Panc1 (cell line): ENCODE measurements at regions not wholly inside any gene's neighbourhood (a gene's known extent, or its start where the extent isn't known, plus 50 kb on each side); places are given as distances from the start of the nearest gene placed in this dataset.

Experiments used
- ATAC-seq: fragments of 200-7000 bp; cut with Tn5 transposase; 2 replicates; pipeline ENCODE4 v1.9.1; 2020; ENCODE audit warnings: mild to moderate bottlenecking, moderate library complexity
- BruUV-seq: library from RNA; stranded (reverse); fragments of 400-500 nt; replicated peaks from 2 replicates; lab custom pipeline; 2021; lab: Mats Ljungman, UMichigan
- CTCF ChIA-PET: fragments of 300-600 bp; sonication (Branson Sonifier 250); formaldehyde crosslinking; loops from one replicate; lab custom pipeline; 2022; ENCODE audit warnings: antibody characterized with exemption; lab: Charles Lee
- POLR2A ChIA-PET: fragments of 300-600 bp; sonication (Branson Sonifier 250); formaldehyde crosslinking; loops from one replicate; lab custom pipeline; 2022; ENCODE audit warnings: antibody characterized with exemption; lab: Charles Lee
- DNase-seq: peaks from one replicate; pipeline ENCODE4 v3.0.0-alpha.2; 2010; ENCODE audit warnings: low read depth, low spot score
- H3K27ac ChIP-seq: 2 replicates; pipeline ENCODE4 v1.5.1; 2011; ENCODE audit warnings: mild to moderate bottlenecking, low read length, inconsistent platforms
- H3K27me3 ChIP-seq: fragments of 200-500 bp; sonication (Bioruptor generic); 2 replicates; pipeline ENCODE4 v1.6.0; 2014; ENCODE audit warnings: low read length, inconsistent platforms; ENCODE audit not compliant: control insufficient read depth, insufficient read depth
- H3K36me3 ChIP-seq: fragments of 200-500 bp; sonication (Bioruptor generic); 2 replicates; pipeline ENCODE4 v1.5.1; 2014; ENCODE audit warnings: inconsistent platforms, mild to moderate bottlenecking, low read length, moderate library complexity; ENCODE audit not compliant: control insufficient read depth, insufficient read depth
- H3K4me1 ChIP-seq: 2 replicates; pipeline ENCODE4 v1.5.1; 2011; ENCODE audit warnings: inconsistent platforms, mild to moderate bottlenecking, low read length, moderate library complexity; ENCODE audit not compliant: control insufficient read depth, insufficient read depth
- H3K4me3 ChIP-seq, 2 experiments: 2 replicates each; pipeline ENCODE4 v1.5.1; 2011 to 2012; ENCODE audit warnings: low read depth in 2 of 2, low read length in 2 of 2, mild to moderate bottlenecking in 2 of 2, inconsistent platforms in 1 of 2, moderate library complexity in 1 of 2
- H3K9me3 ChIP-seq: fragments of 200-500 bp; sonication (Bioruptor generic); 2 replicates; pipeline ENCODE4 v1.5.1; 2014; ENCODE audit warnings: low read depth, mild to moderate bottlenecking, inconsistent platforms, low read length, moderate library complexity; ENCODE audit not compliant: control insufficient read depth, insufficient read depth
- POLR2AphosphoS5 ChIP-seq: IDR thresholded peaks from 2 replicates; pipeline ENCODE4 v1.6.1; 2012; ENCODE audit warnings: mild to moderate bottlenecking, low read depth, low read length, moderate library complexity
- SIN3A ChIP-seq: IDR thresholded peaks from 2 replicates; pipeline ENCODE4 v1.6.1; 2012; ENCODE audit warnings: low read depth, mild to moderate bottlenecking, low read length, moderate library complexity, borderline replicate concordance; ENCODE audit not compliant: insufficient read depth
- TCF7L2 ChIP-seq: IDR thresholded peaks from 2 replicates; pipeline ENCODE4 v1.6.1; 2011; ENCODE audit warnings: mild to moderate bottlenecking, low read depth, low read length, inconsistent platforms
- in situ Hi-C: cut with HindIII; loops from 2 replicates; pipeline ENCODE4 v1.10.0; 2016; ENCODE audit warnings: low sequenced_read_pairs, low pct_unique_long_range_greater_than_20kb
- intact Hi-C: fragments of 100-400 bp; cut with micrococcal nuclease; formaldehyde crosslinking; loops from one replicate; pipeline ENCODE4 v1.10.0; 2022; ENCODE audit not compliant: unreplicated experiment
- TF ChIP-seq, protein P1 (sequence below), 2 experiments: IDR thresholded peaks; 2 replicates each; pipeline ENCODE4 v1.6.1; 2011 to 2012; ENCODE audit warnings: low read depth in 2 of 2, control low read depth in 1 of 2, low read length in 1 of 2, mild to moderate bottlenecking in 1 of 2, moderate library complexity in 1 of 2; ENCODE audit not compliant: insufficient read depth in 1 of 2
- TF ChIP-seq, protein P2 (sequence below): fragments of 450-650 bp; IDR thresholded peaks from 2 replicates; pipeline ENCODE4 v1.5.1; 2017; ENCODE audit warnings: mild to moderate bottlenecking

- ATAC-seq (no peak), DNase-seq (no peak)
- no TSS peak for BruUV-seq
- in situ Hi-C loops = no loop called here
- Histone ChIP-seq H3K36me3 (no peaks in the 10 kb centered on the region), H3K27me3 (no peaks in the 10 kb centered on the region), H3K4me3 (no peak overlapping the region), H3K9me3 (no peaks in the 10 kb centered on the region), H3K4me1 (no peaks in the 10 kb centered on the region), H3K27ac (no peak overlapping the region)
- intact Hi-C loops = no loop called here
- CTCF ChIA-PET = no interaction called here
- POLR2A ChIA-PET = no interaction called here
- TF ChIP-seq SIN3A (no peak), POLR2AphosphoS5 (no peak), TCF7L2 (no peak)
- TF ChIP-seq, protein P1, sequence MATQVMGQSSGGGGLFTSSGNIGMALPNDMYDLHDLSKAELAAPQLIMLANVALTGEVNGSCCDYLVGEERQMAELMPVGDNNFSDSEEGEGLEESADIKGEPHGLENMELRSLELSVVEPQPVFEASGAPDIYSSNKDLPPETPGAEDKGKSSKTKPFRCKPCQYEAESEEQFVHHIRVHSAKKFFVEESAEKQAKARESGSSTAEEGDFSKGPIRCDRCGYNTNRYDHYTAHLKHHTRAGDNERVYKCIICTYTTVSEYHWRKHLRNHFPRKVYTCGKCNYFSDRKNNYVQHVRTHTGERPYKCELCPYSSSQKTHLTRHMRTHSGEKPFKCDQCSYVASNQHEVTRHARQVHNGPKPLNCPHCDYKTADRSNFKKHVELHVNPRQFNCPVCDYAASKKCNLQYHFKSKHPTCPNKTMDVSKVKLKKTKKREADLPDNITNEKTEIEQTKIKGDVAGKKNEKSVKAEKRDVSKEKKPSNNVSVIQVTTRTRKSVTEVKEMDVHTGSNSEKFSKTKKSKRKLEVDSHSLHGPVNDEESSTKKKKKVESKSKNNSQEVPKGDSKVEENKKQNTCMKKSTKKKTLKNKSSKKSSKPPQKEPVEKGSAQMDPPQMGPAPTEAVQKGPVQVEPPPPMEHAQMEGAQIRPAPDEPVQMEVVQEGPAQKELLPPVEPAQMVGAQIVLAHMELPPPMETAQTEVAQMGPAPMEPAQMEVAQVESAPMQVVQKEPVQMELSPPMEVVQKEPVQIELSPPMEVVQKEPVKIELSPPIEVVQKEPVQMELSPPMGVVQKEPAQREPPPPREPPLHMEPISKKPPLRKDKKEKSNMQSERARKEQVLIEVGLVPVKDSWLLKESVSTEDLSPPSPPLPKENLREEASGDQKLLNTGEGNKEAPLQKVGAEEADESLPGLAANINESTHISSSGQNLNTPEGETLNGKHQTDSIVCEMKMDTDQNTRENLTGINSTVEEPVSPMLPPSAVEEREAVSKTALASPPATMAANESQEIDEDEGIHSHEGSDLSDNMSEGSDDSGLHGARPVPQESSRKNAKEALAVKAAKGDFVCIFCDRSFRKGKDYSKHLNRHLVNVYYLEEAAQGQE (IDR thresholded peaks at IDR 0.05; ENCODE audit: insufficient read depth in 1 of 2, low read depth in 2 of 2, low read length in 1 of 2) = no peak
- TF ChIP-seq, protein P2, sequence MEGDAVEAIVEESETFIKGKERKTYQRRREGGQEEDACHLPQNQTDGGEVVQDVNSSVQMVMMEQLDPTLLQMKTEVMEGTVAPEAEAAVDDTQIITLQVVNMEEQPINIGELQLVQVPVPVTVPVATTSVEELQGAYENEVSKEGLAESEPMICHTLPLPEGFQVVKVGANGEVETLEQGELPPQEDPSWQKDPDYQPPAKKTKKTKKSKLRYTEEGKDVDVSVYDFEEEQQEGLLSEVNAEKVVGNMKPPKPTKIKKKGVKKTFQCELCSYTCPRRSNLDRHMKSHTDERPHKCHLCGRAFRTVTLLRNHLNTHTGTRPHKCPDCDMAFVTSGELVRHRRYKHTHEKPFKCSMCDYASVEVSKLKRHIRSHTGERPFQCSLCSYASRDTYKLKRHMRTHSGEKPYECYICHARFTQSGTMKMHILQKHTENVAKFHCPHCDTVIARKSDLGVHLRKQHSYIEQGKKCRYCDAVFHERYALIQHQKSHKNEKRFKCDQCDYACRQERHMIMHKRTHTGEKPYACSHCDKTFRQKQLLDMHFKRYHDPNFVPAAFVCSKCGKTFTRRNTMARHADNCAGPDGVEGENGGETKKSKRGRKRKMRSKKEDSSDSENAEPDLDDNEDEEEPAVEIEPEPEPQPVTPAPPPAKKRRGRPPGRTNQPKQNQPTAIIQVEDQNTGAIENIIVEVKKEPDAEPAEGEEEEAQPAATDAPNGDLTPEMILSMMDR = no peak
These were observed 377.2 kb downstream of the CTTN start for GRCh38 chr11:70775386-70776075.

DNA sequence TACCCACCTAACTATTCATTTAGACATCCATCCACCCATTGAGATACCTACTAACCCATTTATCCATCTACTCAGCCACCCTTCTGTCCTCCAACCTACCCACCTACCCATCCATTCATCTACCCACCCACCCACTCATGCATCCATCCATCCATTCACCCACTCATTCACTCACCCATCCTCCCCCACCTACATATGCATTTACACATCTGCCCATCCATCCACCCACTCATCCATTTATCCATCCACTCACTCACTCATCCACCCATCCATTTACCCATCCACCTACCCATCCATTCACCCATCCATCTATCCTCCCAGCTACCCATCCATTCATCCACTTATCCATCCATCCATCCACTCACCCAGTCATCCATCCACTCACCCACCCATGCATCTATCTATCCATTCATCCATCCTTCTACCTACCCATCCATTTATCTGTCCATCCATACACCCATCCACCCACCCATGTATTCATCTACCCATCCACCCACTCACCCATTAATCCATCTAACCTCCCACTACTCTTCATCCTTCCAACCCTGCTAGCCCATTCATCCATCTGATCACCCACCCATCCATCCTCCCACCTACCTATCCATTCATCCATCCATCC is 378.7 kb downstream of the CTTN start:
- no peak overlapping the region for H3K27ac ChIP-seq
- H3K4me3 ChIP-seq = no peak overlapping the region
- no peaks in the 10 kb centered on the region for H3K27me3 ChIP-seq
- intact Hi-C loops (no loop called here), in situ Hi-C loops (no loop called here)
- no peaks in the 10 kb centered on the region for H3K4me1 ChIP-seq
- no peak for TF ChIP-seq POLR2AphosphoS5
- no peak for TF ChIP-seq TCF7L2
- TF ChIP-seq, protein P1 (IDR thresholded peaks at IDR 0.05; ENCODE audit: insufficient read depth in 1 of 2, low read depth in 2 of 2, low read length in 1 of 2) = no peak
- TF ChIP-seq, protein P2 = no peak
- no peak for TF ChIP-seq SIN3A
- no TSS peak for BruUV-seq
- no peaks in the 10 kb centered on the region for H3K36me3 ChIP-seq
- DNase-seq (no peak), ATAC-seq (no peak)
- H3K9me3 ChIP-seq = no peaks in the 10 kb centered on the region
- POLR2A ChIA-PET = interaction anchor here (0.6 kb wide), 1 partner anchor 676 kb away, joined by 5 read pairs; the partner anchor contains the start of gene NADSYN1
- CTCF ChIA-PET = no interaction called here
